Panc1 (cell line): ENCODE measurements at regions not wholly inside any gene's neighbourhood (a gene's known extent, or its start where the extent isn't known, plus 50 kb on each side); places are given as distances from the start of the nearest gene placed in this dataset.

ENCODE experiments used
- POLR2AphosphoS5 ChIP-seq: IDR thresholded peaks from 2 replicates; pipeline ENCODE4 v1.6.1; 2012; ENCODE audit warnings: mild to moderate bottlenecking, low read depth, low read length, moderate library complexity
- SIN3A ChIP-seq: IDR thresholded peaks from 2 replicates; pipeline ENCODE4 v1.6.1; 2012; ENCODE audit warnings: low read depth, mild to moderate bottlenecking, low read length, moderate library complexity, borderline replicate concordance; ENCODE audit not compliant: insufficient read depth
- TCF7L2 ChIP-seq: IDR thresholded peaks from 2 replicates; pipeline ENCODE4 v1.6.1; 2011; ENCODE audit warnings: mild to moderate bottlenecking, low read depth, low read length, inconsistent platforms
- TF ChIP-seq, protein P1 (sequence below): fragments of 450-650 bp; IDR thresholded peaks from 2 replicates; pipeline ENCODE4 v1.5.1; 2017; ENCODE audit warnings: mild to moderate bottlenecking
- TF ChIP-seq, protein P2 (sequence below), 2 experiments: IDR thresholded peaks; 2 replicates each; pipeline ENCODE4 v1.6.1; 2011 to 2012; ENCODE audit warnings: low read depth in 2 of 2, control low read depth in 1 of 2, low read length in 1 of 2, mild to moderate bottlenecking in 1 of 2, moderate library complexity in 1 of 2; ENCODE audit not compliant: insufficient read depth in 1 of 2

GRCh38 chr7:18226598-18226997, 199.0 kb upstream of the PRPS1L1 start:
- TF ChIP-seq, protein P1, sequence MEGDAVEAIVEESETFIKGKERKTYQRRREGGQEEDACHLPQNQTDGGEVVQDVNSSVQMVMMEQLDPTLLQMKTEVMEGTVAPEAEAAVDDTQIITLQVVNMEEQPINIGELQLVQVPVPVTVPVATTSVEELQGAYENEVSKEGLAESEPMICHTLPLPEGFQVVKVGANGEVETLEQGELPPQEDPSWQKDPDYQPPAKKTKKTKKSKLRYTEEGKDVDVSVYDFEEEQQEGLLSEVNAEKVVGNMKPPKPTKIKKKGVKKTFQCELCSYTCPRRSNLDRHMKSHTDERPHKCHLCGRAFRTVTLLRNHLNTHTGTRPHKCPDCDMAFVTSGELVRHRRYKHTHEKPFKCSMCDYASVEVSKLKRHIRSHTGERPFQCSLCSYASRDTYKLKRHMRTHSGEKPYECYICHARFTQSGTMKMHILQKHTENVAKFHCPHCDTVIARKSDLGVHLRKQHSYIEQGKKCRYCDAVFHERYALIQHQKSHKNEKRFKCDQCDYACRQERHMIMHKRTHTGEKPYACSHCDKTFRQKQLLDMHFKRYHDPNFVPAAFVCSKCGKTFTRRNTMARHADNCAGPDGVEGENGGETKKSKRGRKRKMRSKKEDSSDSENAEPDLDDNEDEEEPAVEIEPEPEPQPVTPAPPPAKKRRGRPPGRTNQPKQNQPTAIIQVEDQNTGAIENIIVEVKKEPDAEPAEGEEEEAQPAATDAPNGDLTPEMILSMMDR = no peak
- TF ChIP-seq TCF7L2 (no peak), SIN3A (no peak), POLR2AphosphoS5 (no peak)
- TF ChIP-seq, protein P2, sequence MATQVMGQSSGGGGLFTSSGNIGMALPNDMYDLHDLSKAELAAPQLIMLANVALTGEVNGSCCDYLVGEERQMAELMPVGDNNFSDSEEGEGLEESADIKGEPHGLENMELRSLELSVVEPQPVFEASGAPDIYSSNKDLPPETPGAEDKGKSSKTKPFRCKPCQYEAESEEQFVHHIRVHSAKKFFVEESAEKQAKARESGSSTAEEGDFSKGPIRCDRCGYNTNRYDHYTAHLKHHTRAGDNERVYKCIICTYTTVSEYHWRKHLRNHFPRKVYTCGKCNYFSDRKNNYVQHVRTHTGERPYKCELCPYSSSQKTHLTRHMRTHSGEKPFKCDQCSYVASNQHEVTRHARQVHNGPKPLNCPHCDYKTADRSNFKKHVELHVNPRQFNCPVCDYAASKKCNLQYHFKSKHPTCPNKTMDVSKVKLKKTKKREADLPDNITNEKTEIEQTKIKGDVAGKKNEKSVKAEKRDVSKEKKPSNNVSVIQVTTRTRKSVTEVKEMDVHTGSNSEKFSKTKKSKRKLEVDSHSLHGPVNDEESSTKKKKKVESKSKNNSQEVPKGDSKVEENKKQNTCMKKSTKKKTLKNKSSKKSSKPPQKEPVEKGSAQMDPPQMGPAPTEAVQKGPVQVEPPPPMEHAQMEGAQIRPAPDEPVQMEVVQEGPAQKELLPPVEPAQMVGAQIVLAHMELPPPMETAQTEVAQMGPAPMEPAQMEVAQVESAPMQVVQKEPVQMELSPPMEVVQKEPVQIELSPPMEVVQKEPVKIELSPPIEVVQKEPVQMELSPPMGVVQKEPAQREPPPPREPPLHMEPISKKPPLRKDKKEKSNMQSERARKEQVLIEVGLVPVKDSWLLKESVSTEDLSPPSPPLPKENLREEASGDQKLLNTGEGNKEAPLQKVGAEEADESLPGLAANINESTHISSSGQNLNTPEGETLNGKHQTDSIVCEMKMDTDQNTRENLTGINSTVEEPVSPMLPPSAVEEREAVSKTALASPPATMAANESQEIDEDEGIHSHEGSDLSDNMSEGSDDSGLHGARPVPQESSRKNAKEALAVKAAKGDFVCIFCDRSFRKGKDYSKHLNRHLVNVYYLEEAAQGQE (IDR thresholded peaks at IDR 0.05; ENCODE audit: insufficient read depth in 1 of 2, low read depth in 2 of 2, low read length in 1 of 2) = no peak
